ENCODE measurements at regions not wholly inside any gene's neighbourhood (a gene's known extent, or its start where the extent isn't known, plus 50 kb on each side); places are given as distances from the start of the nearest gene placed in this dataset.

GRCh38 chr1:234706199-234706598 lies 96.2 kb upstream of the IRF2BP2 start:
- no peak overlapping the region for H3K4me3 ChIP-seq (ENCODE audit: low read depth, low read length)
- DNase-seq (ENCODE audit: low read depth in 4 of 6, low spot score in 6 of 6): no peak

DNA sequence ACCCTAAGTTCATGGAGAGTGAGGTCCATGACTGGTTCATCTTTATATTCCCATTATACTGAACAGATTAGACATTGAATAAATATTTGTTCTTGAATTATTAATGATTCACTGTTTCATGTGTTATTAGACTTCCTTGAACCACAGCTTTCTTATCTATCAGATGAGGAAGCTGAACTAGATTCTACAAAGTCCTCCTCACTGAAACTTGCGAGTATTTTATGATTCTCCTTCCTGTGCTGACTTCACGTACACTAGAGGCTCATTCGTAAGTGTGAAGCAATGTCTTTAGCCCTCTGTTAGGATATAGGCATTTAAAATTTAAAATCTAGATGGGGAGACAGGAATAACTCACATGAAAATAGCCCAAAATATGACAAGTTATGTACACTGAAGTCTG lies 95.6 kb upstream of the IRF2BP2 start:
- Histone ChIP-seq H3K9me3 (ENCODE audit: control insufficient read depth, insufficient read depth, low read length) (no peaks in the 10 kb centered on the region), H3K27ac (ENCODE audit: low read depth, low read length) (no peak overlapping the region), H3K4me1 (ENCODE audit: control insufficient read depth, insufficient read depth, low read length) (peaks cover 8% of the 10 kb centered on the region), H3K27me3 (ENCODE audit: control insufficient read depth, insufficient read depth, low read length) (no peaks in the 10 kb centered on the region), H3K36me3 (ENCODE audit: control insufficient read depth, insufficient read depth, low read length) (no peaks in the 10 kb centered on the region), H3K4me3 (ENCODE audit: low read depth, low read length) (no peak overlapping the region)
- DNase-seq (ENCODE audit: low read depth in 4 of 6, low spot score in 6 of 6): no peak
- WGBS (ENCODE audit: insufficient coverage): no CpG with 5 or more reads among the region's 3 CpGs

More at GRCh38 chr1:234706199-234706598, 96.2 kb upstream of the IRF2BP2 start:
- Histone ChIP-seq H3K27ac (ENCODE audit: low read depth, low read length) (no peak overlapping the region), H3K27me3 (ENCODE audit: control insufficient read depth, insufficient read depth, low read length) (no peaks in the 10 kb centered on the region), H3K9me3 (ENCODE audit: control insufficient read depth, insufficient read depth, low read length) (no peaks in the 10 kb centered on the region), H3K36me3 (ENCODE audit: control insufficient read depth, insufficient read depth, low read length) (no peaks in the 10 kb centered on the region), H3K4me1 (ENCODE audit: control insufficient read depth, insufficient read depth, low read length) (peaks cover 8% of the 10 kb centered on the region)
- WGBS (ENCODE audit: insufficient coverage): 92% methylated on average over 1 of the region's 3 CpGs

- 87% methylated on average over 14 of the region's 14 CpGs for WGBS (ENCODE audit: insufficient coverage)
- Histone ChIP-seq H3K27me3 (ENCODE audit: control insufficient read depth, insufficient read depth, low read length) (no peaks in the 10 kb centered on the region), H3K27ac (ENCODE audit: low read depth, low read length) (no peak overlapping the region), H3K4me3 (ENCODE audit: low read depth, low read length) (no peak overlapping the region), H3K9me3 (ENCODE audit: control insufficient read depth, insufficient read depth, low read length) (no peaks in the 10 kb centered on the region), H3K4me1 (ENCODE audit: control insufficient read depth, insufficient read depth, low read length) (peaks cover 8% of the 10 kb centered on the region), H3K36me3 (ENCODE audit: control insufficient read depth, insufficient read depth, low read length) (no peaks in the 10 kb centered on the region)
- no peak for DNase-seq (ENCODE audit: low read depth in 4 of 6, low spot score in 6 of 6)
These were observed 94.3 kb upstream of the IRF2BP2 start for GRCh38 chr1:234704106-234704887.

- Histone ChIP-seq H3K36me3 (ENCODE audit: control insufficient read depth, insufficient read depth, low read length) (no peaks in the 10 kb centered on the region), H3K27ac (ENCODE audit: low read depth, low read length) (no peak overlapping the region), H3K4me3 (ENCODE audit: low read depth, low read length) (no peak overlapping the region), H3K4me1 (ENCODE audit: control insufficient read depth, insufficient read depth, low read length) (peaks cover 7% of the 10 kb centered on the region), H3K27me3 (ENCODE audit: control insufficient read depth, insufficient read depth, low read length) (no peaks in the 10 kb centered on the region), H3K9me3 (ENCODE audit: control insufficient read depth, insufficient read depth, low read length) (no peaks in the 10 kb centered on the region)
- no peak for DNase-seq (ENCODE audit: low read depth in 4 of 6, low spot score in 6 of 6)
- 73% methylated on average over 6 of the region's 7 CpGs for WGBS (ENCODE audit: insufficient coverage)
These were observed 92.5 kb upstream of the IRF2BP2 start for GRCh38 chr1:234702342-234703000.

DNA sequence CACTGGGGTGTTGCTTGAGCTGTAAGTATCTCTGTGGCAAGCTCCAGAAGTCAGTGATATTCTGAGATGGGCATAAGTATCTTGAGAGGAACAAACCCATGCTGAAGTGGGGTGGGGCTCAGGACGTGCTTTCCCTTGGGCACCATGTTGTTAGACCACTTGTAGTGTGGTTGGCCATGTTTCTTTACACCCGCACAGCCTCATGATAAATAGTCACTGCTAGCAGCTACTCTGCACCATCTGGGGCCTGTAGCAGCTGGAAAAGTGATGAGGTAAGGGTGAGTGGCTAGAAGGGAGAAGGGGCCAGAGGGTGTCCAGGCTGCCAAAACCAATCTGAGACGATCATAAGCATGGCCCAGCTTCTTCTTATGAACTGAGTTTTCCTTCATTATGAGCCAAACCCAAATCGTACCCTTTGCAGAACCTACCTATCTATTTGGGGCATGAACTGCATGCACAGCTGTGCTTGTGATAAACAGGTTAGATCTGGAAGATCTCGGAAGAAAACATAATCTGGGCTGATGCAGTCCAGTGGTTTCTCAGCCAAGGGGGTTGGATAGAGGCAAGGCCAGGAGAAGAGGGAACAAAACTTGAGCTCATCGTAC lies 91.9 kb upstream of the IRF2BP2 start:
- no peak overlapping the region for H3K4me3 ChIP-seq (ENCODE audit: low read depth, low read length)
- H3K27me3 ChIP-seq (ENCODE audit: control insufficient read depth, insufficient read depth, low read length): no peaks in the 10 kb centered on the region
- no peaks in the 10 kb centered on the region for H3K36me3 ChIP-seq (ENCODE audit: control insufficient read depth, insufficient read depth, low read length)
- no peak for DNase-seq (ENCODE audit: low read depth in 4 of 6, low spot score in 6 of 6)
- no peaks in the 10 kb centered on the region for H3K9me3 ChIP-seq (ENCODE audit: control insufficient read depth, insufficient read depth, low read length)
- H3K27ac ChIP-seq (ENCODE audit: low read depth, low read length): no peak overlapping the region
- 87% methylated on average over 3 of the region's 6 CpGs for WGBS (ENCODE audit: insufficient coverage)
- peaks cover 7% of the 10 kb centered on the region for H3K4me1 ChIP-seq (ENCODE audit: control insufficient read depth, insufficient read depth, low read length)

DNA sequence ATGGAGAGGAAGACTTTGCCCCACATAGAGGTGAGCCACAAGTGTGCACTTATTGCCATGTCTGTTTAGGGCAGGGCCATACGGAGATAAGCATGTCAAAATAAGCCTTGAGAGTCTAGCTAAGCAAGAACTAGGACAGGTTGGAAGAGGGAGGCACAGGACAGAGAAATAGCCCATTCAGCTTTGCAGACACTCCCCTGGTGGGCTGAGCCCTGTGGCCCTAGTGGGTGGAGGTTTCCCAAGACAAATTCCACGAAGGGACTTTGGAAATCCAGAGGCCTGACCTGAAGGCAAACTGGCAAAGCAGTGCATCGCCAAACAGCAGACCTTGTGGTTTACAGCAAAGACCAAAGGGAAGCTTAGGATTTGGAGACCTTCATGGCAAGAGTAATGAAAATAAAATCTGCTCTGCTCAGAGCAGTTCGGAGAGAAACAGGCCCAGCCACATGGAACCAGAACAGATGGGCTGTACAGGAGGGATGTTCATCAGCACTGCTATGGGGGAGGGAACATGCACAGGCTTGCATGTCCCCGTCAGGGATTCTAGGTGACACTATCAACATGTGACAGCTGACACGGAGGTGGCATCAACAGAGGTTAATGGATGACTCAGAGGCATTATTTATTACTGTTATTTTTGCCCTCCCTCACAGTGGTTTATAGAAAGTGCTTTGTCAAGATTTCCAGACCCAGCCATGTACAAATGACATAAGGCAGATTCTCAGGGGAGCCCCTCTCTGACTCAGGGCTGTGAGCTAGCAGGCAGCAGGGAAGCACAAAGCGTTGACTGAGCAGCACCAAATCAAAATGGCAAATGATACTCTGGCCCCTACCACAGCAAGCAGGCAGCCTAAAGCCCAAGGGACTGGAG lies 90.1 kb upstream of the IRF2BP2 start:
- 61% methylated on average over 6 of the region's 7 CpGs for WGBS (ENCODE audit: insufficient coverage)
- no peaks in the 10 kb centered on the region for H3K27me3 ChIP-seq (ENCODE audit: control insufficient read depth, insufficient read depth, low read length)
- peak in 2 of 6 donors; percentile 51 to 82 for DNase-seq (ENCODE audit: low read depth in 4 of 6, low spot score in 6 of 6)
- H3K36me3 ChIP-seq (ENCODE audit: control insufficient read depth, insufficient read depth, low read length): no peaks in the 10 kb centered on the region
- H3K4me3 ChIP-seq (ENCODE audit: low read depth, low read length): no peak overlapping the region
- peaks cover 7% of the 10 kb centered on the region for H3K4me1 ChIP-seq (ENCODE audit: control insufficient read depth, insufficient read depth, low read length)
- no peaks in the 10 kb centered on the region for H3K9me3 ChIP-seq (ENCODE audit: control insufficient read depth, insufficient read depth, low read length)
- H3K27ac ChIP-seq (ENCODE audit: low read depth, low read length): no peak overlapping the region

DNA sequence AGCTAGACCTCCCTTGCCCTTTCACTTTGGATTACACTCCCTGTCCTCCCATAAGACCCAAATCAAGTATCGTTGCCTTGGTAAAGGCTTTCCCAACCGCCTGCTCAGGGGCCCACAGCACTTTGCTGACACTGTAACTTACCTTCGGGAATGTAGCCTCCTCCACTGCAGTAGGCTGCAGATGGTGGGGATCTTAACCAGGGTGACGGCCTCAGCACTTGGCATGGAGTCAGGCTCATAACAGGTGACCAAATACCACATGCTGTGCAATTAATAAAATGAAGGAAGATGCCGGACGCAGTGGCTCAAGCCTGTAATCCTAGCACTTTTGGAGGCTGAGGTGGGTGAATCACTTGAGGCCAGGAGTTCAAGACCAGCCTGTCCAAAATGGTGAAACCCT lies 88.7 kb upstream of the IRF2BP2 start:
- DNase-seq (ENCODE audit: low read depth in 4 of 6, low spot score in 6 of 6): no peak

DNA sequence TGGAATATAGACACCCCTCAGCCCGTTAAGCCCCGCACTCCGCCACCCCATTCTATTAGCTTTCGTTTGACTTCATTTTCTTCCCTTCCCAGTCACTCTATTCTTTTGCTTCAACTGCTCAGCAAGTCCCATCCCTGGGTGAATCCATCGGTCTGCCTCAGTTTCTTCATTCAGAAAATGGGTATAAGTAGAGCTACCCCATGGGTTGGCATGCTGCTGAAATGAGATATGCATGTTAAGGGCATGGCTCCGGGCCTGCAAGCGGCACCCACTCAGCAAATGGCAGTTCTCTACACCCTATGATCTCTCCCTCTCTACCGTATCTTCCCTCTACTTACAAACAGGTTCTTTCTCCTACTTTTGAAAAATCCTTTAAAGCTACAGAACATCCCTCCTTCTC lies 87.8 kb upstream of the IRF2BP2 start:
- WGBS (ENCODE audit: insufficient coverage): 93% methylated on average over 6 of the region's 8 CpGs
- H3K27ac ChIP-seq (ENCODE audit: low read depth, low read length): no peak overlapping the region

More for the DNA sequence above, 88.7 kb upstream of the IRF2BP2 start:
- Histone ChIP-seq H3K27me3 (ENCODE audit: control insufficient read depth, insufficient read depth, low read length) (no peaks in the 10 kb centered on the region), H3K27ac (ENCODE audit: low read depth, low read length) (no peak overlapping the region), H3K4me3 (ENCODE audit: low read depth, low read length) (no peak overlapping the region), H3K4me1 (ENCODE audit: control insufficient read depth, insufficient read depth, low read length) (peaks cover 7% of the 10 kb centered on the region), H3K36me3 (ENCODE audit: control insufficient read depth, insufficient read depth, low read length) (no peaks in the 10 kb centered on the region), H3K9me3 (ENCODE audit: control insufficient read depth, insufficient read depth, low read length) (no peaks in the 10 kb centered on the region)
- 92% methylated on average over 4 of the region's 6 CpGs for WGBS (ENCODE audit: insufficient coverage)

GRCh38 chr1:234697015-234697414 lies 87.0 kb upstream of the IRF2BP2 start:
- Histone ChIP-seq H3K4me3 (ENCODE audit: low read depth, low read length) (no peak overlapping the region), H3K4me1 (ENCODE audit: control insufficient read depth, insufficient read depth, low read length) (peaks cover 14% of the 10 kb centered on the region), H3K27me3 (ENCODE audit: control insufficient read depth, insufficient read depth, low read length) (no peaks in the 10 kb centered on the region), H3K27ac (ENCODE audit: low read depth, low read length) (no peak overlapping the region), H3K9me3 (ENCODE audit: control insufficient read depth, insufficient read depth, low read length) (no peaks in the 10 kb centered on the region), H3K36me3 (ENCODE audit: control insufficient read depth, insufficient read depth, low read length) (no peaks in the 10 kb centered on the region)
- no CpG with 5 or more reads among the region's 1 CpG for WGBS (ENCODE audit: insufficient coverage)
- peak in 1 of 6 donors; percentile 87 for DNase-seq (ENCODE audit: low read depth in 4 of 6, low spot score in 6 of 6)

More for the DNA sequence above, 87.8 kb upstream of the IRF2BP2 start:
- no peaks in the 10 kb centered on the region for H3K9me3 ChIP-seq (ENCODE audit: control insufficient read depth, insufficient read depth, low read length)
- H3K27me3 ChIP-seq (ENCODE audit: control insufficient read depth, insufficient read depth, low read length): no peaks in the 10 kb centered on the region
- DNase-seq (ENCODE audit: low read depth in 4 of 6, low spot score in 6 of 6): no peak
- H3K4me3 ChIP-seq (ENCODE audit: low read depth, low read length): no peak overlapping the region
- peaks cover 10% of the 10 kb centered on the region for H3K4me1 ChIP-seq (ENCODE audit: control insufficient read depth, insufficient read depth, low read length)
- H3K36me3 ChIP-seq (ENCODE audit: control insufficient read depth, insufficient read depth, low read length): no peaks in the 10 kb centered on the region

All from spinal cord (tissue), 9 donors.